ENCODE measurements at regions not wholly inside any gene's neighbourhood (a gene's known extent, or its start where the extent isn't known, plus 50 kb on each side); places are given as distances from the start of the nearest gene placed in this dataset.

GRCh38 chr1:56430141-56430839, 149.1 kb downstream of the PLPP3 start:
- Histone ChIP-seq H3K9me3 (ENCODE audit: control insufficient read depth, insufficient read depth, low read depth, low read length) (no peaks in the 10 kb centered on the region), H3K4me1 (ENCODE audit: control insufficient read depth, extremely low read depth, insufficient read depth, low read length) (no peaks in the 10 kb centered on the region), H3K36me3 (ENCODE audit: control insufficient read depth, insufficient read depth, low read length) (no peaks in the 10 kb centered on the region), H2AFZ (ENCODE audit: low read length) (no peak overlapping the region), H3K79me2 (ENCODE audit: control insufficient read depth, insufficient read depth, low read length) (no peaks in the 10 kb centered on the region), H3K4me2 (ENCODE audit: extremely low read depth, insufficient read depth, low read length) (no peak overlapping the region), H3K9ac (ENCODE audit: insufficient read depth, low read length) (no peak overlapping the region), H3K27me3 (ENCODE audit: control insufficient read depth, insufficient read depth, low read length) (no peaks in the 10 kb centered on the region), H4K20me1 (ENCODE audit: control insufficient read depth, extremely low read depth, insufficient read depth, low read length) (no peaks in the 10 kb centered on the region), H3K27ac (ENCODE audit: insufficient read depth, low read length) (no peak overlapping the region), H3K4me3 (replicated peaks in 1 of 4; ENCODE audit: control extremely low read depth in 1 of 4, insufficient read depth in 1 of 4, low read depth in 3 of 4, low read length in 4 of 4) (no peak overlapping the region)
- TF ChIP-seq CTCF (conservative IDR thresholded peaks at IDR 0.05 in 1 of 2, IDR thresholded peaks at IDR 0.05 in 1 of 2; ENCODE audit: low read depth in 1 of 2, low read length in 2 of 2) (no peak), EZH2 (IDR thresholded peaks at IDR 0.05; ENCODE audit: low read length, missing control alignments) (no peak)
- DNase-seq (ENCODE audit: low read depth in 2 of 2), result no peak

DNA sequence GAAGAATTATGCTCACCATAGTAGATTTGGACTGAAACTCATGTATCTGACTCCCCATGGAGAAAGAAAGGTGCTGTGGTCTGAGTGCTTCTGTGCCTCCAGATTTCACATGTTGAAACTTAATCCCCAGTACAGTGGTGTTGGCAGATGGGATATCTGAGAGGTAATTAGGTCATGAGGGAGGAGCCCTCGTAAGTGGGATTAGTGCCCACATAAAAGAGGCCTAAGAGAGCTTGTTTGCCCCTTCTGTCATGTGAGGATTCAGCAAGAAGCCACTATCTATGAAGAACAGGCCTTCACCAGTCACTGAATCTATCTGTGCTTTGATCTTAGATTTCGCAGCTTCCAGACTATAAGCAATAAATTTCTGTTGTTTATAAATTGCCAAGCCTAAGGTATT, 150.1 kb downstream of the PLPP3 start:
- Histone ChIP-seq H3K36me3 (ENCODE audit: control insufficient read depth, insufficient read depth, low read length) (no peaks in the 10 kb centered on the region), H3K79me2 (ENCODE audit: control insufficient read depth, insufficient read depth, low read length) (no peaks in the 10 kb centered on the region), H4K20me1 (ENCODE audit: control insufficient read depth, extremely low read depth, insufficient read depth, low read length) (no peaks in the 10 kb centered on the region), H3K9ac (ENCODE audit: insufficient read depth, low read length) (no peak overlapping the region), H3K4me1 (ENCODE audit: control insufficient read depth, extremely low read depth, insufficient read depth, low read length) (no peaks in the 10 kb centered on the region), H3K4me3 (replicated peaks in 1 of 4; ENCODE audit: control extremely low read depth in 1 of 4, insufficient read depth in 1 of 4, low read depth in 3 of 4, low read length in 4 of 4) (no peak overlapping the region), H3K4me2 (ENCODE audit: extremely low read depth, insufficient read depth, low read length) (no peak overlapping the region), H3K27ac (ENCODE audit: insufficient read depth, low read length) (no peak overlapping the region), H3K9me3 (ENCODE audit: control insufficient read depth, insufficient read depth, low read depth, low read length) (no peaks in the 10 kb centered on the region), H3K27me3 (ENCODE audit: control insufficient read depth, insufficient read depth, low read length) (no peaks in the 10 kb centered on the region), H2AFZ (ENCODE audit: low read length) (no peak overlapping the region)
- DNase-seq (ENCODE audit: low read depth in 2 of 2), result no peak
- TF ChIP-seq EZH2 (IDR thresholded peaks at IDR 0.05; ENCODE audit: low read length, missing control alignments) (no peak), CTCF (conservative IDR thresholded peaks at IDR 0.05 in 1 of 2, IDR thresholded peaks at IDR 0.05 in 1 of 2; ENCODE audit: low read depth in 1 of 2, low read length in 2 of 2) (no peak)

- Histone ChIP-seq H3K27me3 (ENCODE audit: control insufficient read depth, insufficient read depth, low read length) (no peaks in the 10 kb centered on the region), H3K36me3 (ENCODE audit: control insufficient read depth, insufficient read depth, low read length) (no peaks in the 10 kb centered on the region), H3K79me2 (ENCODE audit: control insufficient read depth, insufficient read depth, low read length) (no peaks in the 10 kb centered on the region), H4K20me1 (ENCODE audit: control insufficient read depth, extremely low read depth, insufficient read depth, low read length) (no peaks in the 10 kb centered on the region), H3K9ac (ENCODE audit: insufficient read depth, low read length) (no peak overlapping the region), H3K4me1 (ENCODE audit: control insufficient read depth, extremely low read depth, insufficient read depth, low read length) (no peaks in the 10 kb centered on the region), H2AFZ (ENCODE audit: low read length) (no peak overlapping the region), H3K9me3 (ENCODE audit: control insufficient read depth, insufficient read depth, low read depth, low read length) (no peaks in the 10 kb centered on the region), H3K4me2 (ENCODE audit: extremely low read depth, insufficient read depth, low read length) (no peak overlapping the region), H3K27ac (ENCODE audit: insufficient read depth, low read length) (no peak overlapping the region), H3K4me3 (replicated peaks in 1 of 4; ENCODE audit: control extremely low read depth in 1 of 4, insufficient read depth in 1 of 4, low read depth in 3 of 4, low read length in 4 of 4) (no peak overlapping the region)
- no peak for TF ChIP-seq EZH2 (IDR thresholded peaks at IDR 0.05; ENCODE audit: low read length, missing control alignments)
- no peak for DNase-seq (ENCODE audit: low read depth in 2 of 2)
Observed at GRCh38 chr1:56426587-56427381, 152.6 kb downstream of the PLPP3 start.
